Stimulated activated memory B cell treated with anti-CD40 and anti-IgM and Interleukin-4, amounts not matched to agents 10 μg/mL and 1 μg/mL and 100 μg/mL, for 72 hours (primary cell): ENCODE measurements at regions not wholly inside any gene's neighbourhood (a gene's known extent, or its start where the extent isn't known, plus 50 kb on each side); places are given as distances from the start of the nearest gene placed in this dataset.
"Not testable (repeated sequence)": the region's sequence is repeated elsewhere in the genome, so short reads cannot be mapped to it uniquely, and the experiment has no call there.

Source experiments
- ATAC-seq: fragments of 150-1000 bp; cut with Tn5 transposase; 2 replicates; pipeline ENCODE4 v1.10.0; 2021
- H3K27ac Mint-ChIP-seq: one replicate; pipeline ENCODE4 v1.8.0; 2022; ENCODE audit warnings: mild to moderate bottlenecking, mixed read lengths
- H3K27me3 Mint-ChIP-seq: one replicate; pipeline ENCODE4 v1.8.0; 2022; ENCODE audit warnings: mixed read lengths
- H3K36me3 Mint-ChIP-seq: one replicate; pipeline ENCODE4 v1.8.0; 2022; ENCODE audit warnings: mixed read lengths
- H3K4me1 Mint-ChIP-seq: one replicate; pipeline ENCODE4 v1.8.0; 2022; ENCODE audit warnings: mixed read lengths
- H3K4me3 Mint-ChIP-seq: one replicate; pipeline ENCODE4 v1.8.0; 2022; ENCODE audit warnings: mild to moderate bottlenecking, moderate library complexity, mixed read lengths
- H3K9me3 Mint-ChIP-seq: one replicate; pipeline ENCODE4 v1.8.0; 2022; ENCODE audit warnings: mixed read lengths

GRCh38 chr7:132002343-132002968 lies 446.0 kb upstream of the PODXL start:
- Mint-ChIP-seq H3K4me3 (no peak overlapping the region), H3K27me3 (no peaks in the 10 kb centered on the region), H3K36me3 (no peaks in the 10 kb centered on the region), H3K27ac (no peak overlapping the region), H3K4me1 (no peaks in the 10 kb centered on the region), H3K9me3 (no peaks in the 10 kb centered on the region)
- no peak for ATAC-seq

GRCh38 chr7:132001146-132001545 lies 444.7 kb upstream of the PODXL start:
- H3K27me3 Mint-ChIP-seq = no peaks in the 10 kb centered on the region
- ATAC-seq = no peak
- H3K4me1 Mint-ChIP-seq = no peaks in the 10 kb centered on the region
- H3K4me3 Mint-ChIP-seq = no peak overlapping the region
- H3K27ac Mint-ChIP-seq = no peak overlapping the region
- no peaks in the 10 kb centered on the region for H3K9me3 Mint-ChIP-seq
- H3K36me3 Mint-ChIP-seq = no peaks in the 10 kb centered on the region

GRCh38 chr7:131999193-131999592 lies 442.8 kb upstream of the PODXL start:
- no peak for ATAC-seq
- Mint-ChIP-seq H3K4me1 (no peaks in the 10 kb centered on the region), H3K4me3 (no peak overlapping the region), H3K27ac (no peak overlapping the region), H3K9me3 (no peaks in the 10 kb centered on the region), H3K27me3 (no peaks in the 10 kb centered on the region), H3K36me3 (no peaks in the 10 kb centered on the region)

- Mint-ChIP-seq H3K4me3 (no peak overlapping the region), H3K36me3 (no peaks in the 10 kb centered on the region), H3K9me3 (peaks cover 6% of the 10 kb centered on the region), H3K4me1 (no peaks in the 10 kb centered on the region), H3K27ac (no peak overlapping the region), H3K27me3 (no peaks in the 10 kb centered on the region)
- ATAC-seq = no peak
Observed at GRCh38 chr7:131995324-131995723, 438.9 kb upstream of the PODXL start.

- H3K36me3 Mint-ChIP-seq, H3K27me3 Mint-ChIP-seq, H3K4me1 Mint-ChIP-seq, ATAC-seq, H3K27ac Mint-ChIP-seq, H3K9me3 Mint-ChIP-seq, H3K4me3 Mint-ChIP-seq: not testable (repeated sequence)
Observed at GRCh38 chr7:131981069-131981468, 424.6 kb upstream of the PODXL start.

GRCh38 chr7:131978118-131978517 lies 421.7 kb upstream of the PODXL start:
- not testable (repeated sequence) for H3K27me3 Mint-ChIP-seq, H3K27ac Mint-ChIP-seq, H3K9me3 Mint-ChIP-seq, H3K36me3 Mint-ChIP-seq, H3K4me3 Mint-ChIP-seq, ATAC-seq, H3K4me1 Mint-ChIP-seq

- Mint-ChIP-seq H3K27me3 (no peaks in the 10 kb centered on the region), H3K36me3 (no peaks in the 10 kb centered on the region), H3K4me1 (no peaks in the 10 kb centered on the region), H3K9me3 (no peaks in the 10 kb centered on the region), H3K27ac (no peak overlapping the region), H3K4me3 (no peak overlapping the region)
- ATAC-seq = no peak
Observed at GRCh38 chr7:131976411-131976810, 420.0 kb upstream of the PODXL start.

GRCh38 chr7:131974671-131975070 lies 418.2 kb upstream of the PODXL start:
- Mint-ChIP-seq H3K4me3 (no peak overlapping the region), H3K9me3 (no peaks in the 10 kb centered on the region)

GRCh38 chr7:131972251-131972650 lies 415.8 kb upstream of the PODXL start:
- ATAC-seq = no peak
- Mint-ChIP-seq H3K27ac (no peak overlapping the region), H3K4me1 (no peaks in the 10 kb centered on the region), H3K9me3 (no peaks in the 10 kb centered on the region), H3K36me3 (no peaks in the 10 kb centered on the region), H3K27me3 (no peaks in the 10 kb centered on the region), H3K4me3 (no peak overlapping the region)

More at GRCh38 chr7:131974671-131975070, 418.2 kb upstream of the PODXL start:
- no peaks in the 10 kb centered on the region for H3K36me3 Mint-ChIP-seq
- no peaks in the 10 kb centered on the region for H3K4me1 Mint-ChIP-seq
- no peak for ATAC-seq
- no peaks in the 10 kb centered on the region for H3K27me3 Mint-ChIP-seq
- no peak overlapping the region for H3K27ac Mint-ChIP-seq

- Mint-ChIP-seq H3K36me3 (no peaks in the 10 kb centered on the region), H3K9me3 (no peaks in the 10 kb centered on the region), H3K27me3 (no peaks in the 10 kb centered on the region), H3K27ac (no peak overlapping the region), H3K4me1 (no peaks in the 10 kb centered on the region), H3K4me3 (no peak overlapping the region)
- ATAC-seq = no peak
Observed at GRCh38 chr7:131970602-131971001, 414.2 kb upstream of the PODXL start.

- no peak for ATAC-seq
- Mint-ChIP-seq H3K36me3 (no peaks in the 10 kb centered on the region), H3K27ac (no peak overlapping the region), H3K27me3 (no peaks in the 10 kb centered on the region), H3K4me3 (no peak overlapping the region), H3K9me3 (no peaks in the 10 kb centered on the region), H3K4me1 (no peaks in the 10 kb centered on the region)
Observed at GRCh38 chr7:131969560-131969959, 413.1 kb upstream of the PODXL start.

GRCh38 chr7:131967216-131967730 lies 410.8 kb upstream of the PODXL start:
- ATAC-seq = no peak
- Mint-ChIP-seq H3K27ac (no peak overlapping the region), H3K4me3 (no peak overlapping the region), H3K4me1 (no peaks in the 10 kb centered on the region), H3K27me3 (no peaks in the 10 kb centered on the region), H3K9me3 (no peaks in the 10 kb centered on the region), H3K36me3 (no peaks in the 10 kb centered on the region)

GRCh38 chr7:131964203-131964602 lies 407.8 kb upstream of the PODXL start:
- no peak for ATAC-seq
- Mint-ChIP-seq H3K4me1 (no peaks in the 10 kb centered on the region), H3K4me3 (no peak overlapping the region), H3K27ac (no peak overlapping the region), H3K27me3 (no peaks in the 10 kb centered on the region), H3K9me3 (no peaks in the 10 kb centered on the region), H3K36me3 (no peaks in the 10 kb centered on the region)

- H3K4me1 Mint-ChIP-seq = no peaks in the 10 kb centered on the region
- H3K9me3 Mint-ChIP-seq = peaks cover 3% of the 10 kb centered on the region
- no peaks in the 10 kb centered on the region for H3K36me3 Mint-ChIP-seq
- no peak for ATAC-seq
- H3K27ac Mint-ChIP-seq = no peak overlapping the region
- no peak overlapping the region for H3K4me3 Mint-ChIP-seq
- no peaks in the 10 kb centered on the region for H3K27me3 Mint-ChIP-seq
Observed at GRCh38 chr7:131961054-131961680, 404.7 kb upstream of the PODXL start.

- Mint-ChIP-seq H3K4me1 (no peaks in the 10 kb centered on the region), H3K27me3 (peaks cover 8% of the 10 kb centered on the region), H3K36me3 (no peaks in the 10 kb centered on the region), H3K27ac (no peak overlapping the region), H3K4me3 (no peak overlapping the region), H3K9me3 (peaks cover 3% of the 10 kb centered on the region)
- ATAC-seq = no peak
Observed at GRCh38 chr7:131959106-131959812, 402.8 kb upstream of the PODXL start.
